ENCODE measurements at regions not wholly inside any gene's neighbourhood (a gene's known extent, or its start where the extent isn't known, plus 50 kb on each side); places are given as distances from the start of the nearest gene placed in this dataset.

GRCh38 chr12:61652265-61652664, 607.9 kb upstream of the USP15 start:
- DNase-seq: no peak

GRCh38 chr12:61654698-61655097, 605.5 kb upstream of the USP15 start:
- DNase-seq: no peak

GRCh38 chr12:61655241-61655640, 605.0 kb upstream of the USP15 start:
- no peak for DNase-seq

GRCh38 chr12:61667676-61668075, 592.5 kb upstream of the USP15 start:
- no peak for DNase-seq

GRCh38 chr12:61676520-61676919, 583.7 kb upstream of the USP15 start:
- no peak for DNase-seq

- DNase-seq: no peak
These were observed 572.8 kb upstream of the USP15 start for GRCh38 chr12:61687407-61687806.

GRCh38 chr12:61694214-61694613, 566.0 kb upstream of the USP15 start:
- DNase-seq: no peak

GRCh38 chr12:61701471-61701870, 558.7 kb upstream of the USP15 start:
- no peak for DNase-seq

- no peak for DNase-seq
These were observed 553.4 kb upstream of the USP15 start for GRCh38 chr12:61706783-61707182.

- no peak for DNase-seq
These were observed 547.1 kb upstream of the USP15 start for GRCh38 chr12:61713121-61713520.

GRCh38 chr12:61717986-61718385, 542.2 kb upstream of the USP15 start:
- DNase-seq: no peak

- DNase-seq: no peak
These were observed 520.3 kb upstream of the USP15 start for GRCh38 chr12:61739925-61740324.

GRCh38 chr12:61750604-61751003, 509.6 kb upstream of the USP15 start:
- no peak for DNase-seq

GRCh38 chr12:61754214-61754613, 506.0 kb upstream of the USP15 start:
- no peak for DNase-seq

GRCh38 chr12:61757831-61758505, 502.2 kb upstream of the USP15 start:
- DNase-seq: no peak

GRCh38 chr12:61758661-61759060, 501.5 kb upstream of the USP15 start:
- DNase-seq: no peak

GRCh38 chr12:61765926-61766325, 494.3 kb upstream of the USP15 start:
- no peak for DNase-seq

- no peak for DNase-seq
These were observed 479.8 kb upstream of the USP15 start for GRCh38 chr12:61780435-61780834.

- no peak for DNase-seq
These were observed 479.1 kb upstream of the USP15 start for GRCh38 chr12:61781021-61781581.

GRCh38 chr12:61796846-61797245, 463.4 kb upstream of the USP15 start:
- DNase-seq: no peak

- no peak for DNase-seq
These were observed 462.9 kb upstream of the USP15 start for GRCh38 chr12:61797266-61797665.

- no peak for DNase-seq
These were observed 461.4 kb upstream of the USP15 start for GRCh38 chr12:61798778-61799177.

- no peak for DNase-seq
These were observed 455.9 kb upstream of the USP15 start for GRCh38 chr12:61804301-61804700.

GRCh38 chr12:61808856-61809255, 451.3 kb upstream of the USP15 start:
- DNase-seq: no peak

GRCh38 chr12:61810486-61810885, 449.7 kb upstream of the USP15 start:
- DNase-seq: no peak

All from occipital lobe (tissue), 1 donor.